WTC11 (cell line): ENCODE measurements at regions not wholly inside any gene's neighbourhood (a gene's known extent, or its start where the extent isn't known, plus 50 kb on each side); places are given as distances from the start of the nearest gene placed in this dataset.

ENCODE experiments used
- ATAC-seq: fragments of 200-7000 bp; cut with Tn5 transposase; 2 replicates; pipeline ENCODE4 v1.10.0; 2021; ENCODE audit warnings: mild to moderate bottlenecking, moderate library complexity
- CTCF ChIA-PET: fragments of 300-600 bp; sonication (Branson Sonifier 250); formaldehyde crosslinking; loops from one replicate; lab custom pipeline; 2021; ENCODE audit warnings: antibody characterized with exemption; lab: Charles Lee
- POLR2A ChIA-PET: fragments of 350-600 bp; sonication (Branson Sonifier 250); formaldehyde crosslinking; loops from one replicate; lab custom pipeline; 2021; ENCODE audit warnings: antibody characterized with exemption; lab: Charles Lee
- DNase-seq: peaks from one replicate; pipeline ENCODE4 v3.0.0; 2021; ENCODE audit warnings: low spot score
- H3K27ac Mint-ChIP-seq: 2 replicates; pipeline ENCODE4 v1.8.0; 2021; ENCODE audit warnings: mixed read lengths
- H3K27me3 Mint-ChIP-seq: 2 replicates; pipeline ENCODE4 v1.8.0; 2021; ENCODE audit warnings: low read depth, mild to moderate bottlenecking, moderate library complexity, mixed read lengths
- H3K36me3 Mint-ChIP-seq: 2 replicates; pipeline ENCODE4 v1.8.0; 2021; ENCODE audit warnings: mixed read lengths
- H3K4me1 Mint-ChIP-seq: 2 replicates; pipeline ENCODE4 v1.8.0; 2022; ENCODE audit warnings: mixed read lengths
- H3K4me3 Mint-ChIP-seq: 2 replicates; pipeline ENCODE4 v1.8.0; 2021; ENCODE audit warnings: mild to moderate bottlenecking, moderate library complexity, mixed read lengths
- H3K9me3 Mint-ChIP-seq: 2 replicates; pipeline ENCODE4 v1.8.0; 2021; ENCODE audit warnings: mixed read lengths
- CREM ChIP-seq: sonication (generic); formaldehyde crosslinking; IDR thresholded peaks from 2 replicates; pipeline ENCODE4 v1.8.1; 2022; ENCODE audit warnings: mild to moderate bottlenecking, missing genetic modification reagents, moderate library complexity
- ESRRA ChIP-seq: sonication (generic); formaldehyde crosslinking; IDR thresholded peaks from 2 replicates; pipeline ENCODE4 v1.8.1; 2022; ENCODE audit warnings: mild to moderate bottlenecking, missing genetic modification reagents, borderline replicate concordance
- NR1H2 ChIP-seq: sonication (generic); formaldehyde crosslinking; IDR thresholded peaks from 2 replicates; pipeline ENCODE4 v1.9.0; 2021; ENCODE audit warnings: mild to moderate bottlenecking, moderate library complexity, missing genetic modification reagents
- SMAD4 ChIP-seq: sonication (generic); formaldehyde crosslinking; IDR thresholded peaks from 2 replicates; pipeline ENCODE4 v1.8.0; 2022; ENCODE audit warnings: mild to moderate bottlenecking, missing genetic modification reagents
- USF1 ChIP-seq: sonication (generic); formaldehyde crosslinking; IDR thresholded peaks from 2 replicates; pipeline ENCODE4 v1.8.0; 2022; ENCODE audit warnings: mild to moderate bottlenecking, missing genetic modification reagents
- ZNF232 ChIP-seq: sonication (generic); formaldehyde crosslinking; IDR thresholded peaks from 2 replicates; pipeline ENCODE4 v1.8.0; 2022; ENCODE audit warnings: mild to moderate bottlenecking, missing genetic modification reagents
- ZNF317 ChIP-seq: sonication (generic); formaldehyde crosslinking; IDR thresholded peaks from 2 replicates; pipeline ENCODE4 v1.8.1; 2023; ENCODE audit warnings: low read depth, mild to moderate bottlenecking, moderate library complexity, missing genetic modification reagents, borderline replicate concordance
- ZNF425 ChIP-seq: fragments of 250-450 bp; sonication (Bioruptor Pico); conservative IDR thresholded peaks from 2 replicates; pipeline ENCODE4 v1.9.0; 2021; ENCODE audit warnings: mild to moderate bottlenecking
- ZSCAN18 ChIP-seq: fragments of 250-450 bp; sonication (Bioruptor Pico); IDR thresholded peaks from 2 replicates; pipeline ENCODE4 v2.1.2; 2022; ENCODE audit warnings: mild to moderate bottlenecking, moderate library complexity
- TF ChIP-seq, protein P1 (sequence below): sonication (generic); formaldehyde crosslinking; IDR thresholded peaks from 2 replicates; pipeline ENCODE4 v1.8.1; 2023; ENCODE audit warnings: mild to moderate bottlenecking, moderate library complexity, missing genetic modification reagents
- TF ChIP-seq, protein P2 (sequence below): fragments of 200-600 bp; IDR thresholded peaks from 2 replicates; pipeline ENCODE4 v1.8.0; 2022; ENCODE audit warnings: antibody characterized with exemption
- TF ChIP-seq, protein P3 (sequence below): sonication (generic); formaldehyde crosslinking; conservative IDR thresholded peaks from 2 replicates; pipeline ENCODE4 v1.8.1; 2023; ENCODE audit warnings: mild to moderate bottlenecking, low read depth, missing genetic modification reagents, moderate library complexity

GRCh38 chr20:59515906-59516209 is 88.5 kb upstream of the PHACTR3 start (continued):
- no peak for TF ChIP-seq ZSCAN18 (CRISPR knock-in tag)
- TF ChIP-seq ZNF317: no peak
- no peak for TF ChIP-seq ZNF425 (CRISPR knock-in tag)
- TF ChIP-seq, protein P1, sequence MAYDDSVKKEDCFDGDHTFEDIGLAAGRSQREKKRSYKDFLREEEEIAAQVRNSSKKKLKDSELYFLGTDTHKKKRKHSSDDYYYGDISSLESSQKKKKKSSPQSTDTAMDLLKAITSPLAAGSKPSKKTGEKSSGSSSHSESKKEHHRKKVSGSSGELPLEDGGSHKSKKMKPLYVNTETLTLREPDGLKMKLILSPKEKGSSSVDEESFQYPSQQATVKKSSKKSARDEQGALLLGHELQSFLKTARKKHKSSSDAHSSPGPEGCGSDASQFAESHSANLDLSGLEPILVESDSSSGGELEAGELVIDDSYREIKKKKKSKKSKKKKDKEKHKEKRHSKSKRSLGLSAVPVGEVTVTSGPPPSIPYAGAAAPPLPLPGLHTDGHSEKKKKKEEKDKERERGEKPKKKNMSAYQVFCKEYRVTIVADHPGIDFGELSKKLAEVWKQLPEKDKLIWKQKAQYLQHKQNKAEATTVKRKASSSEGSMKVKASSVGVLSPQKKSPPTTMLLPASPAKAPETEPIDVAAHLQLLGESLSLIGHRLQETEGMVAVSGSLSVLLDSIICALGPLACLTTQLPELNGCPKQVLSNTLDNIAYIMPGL (CRISPR knock-in tag): no peak
- no peak for TF ChIP-seq ESRRA (CRISPR knock-in tag)
- TF ChIP-seq SMAD4: no peak
- no peak for TF ChIP-seq ZNF232

DNA sequence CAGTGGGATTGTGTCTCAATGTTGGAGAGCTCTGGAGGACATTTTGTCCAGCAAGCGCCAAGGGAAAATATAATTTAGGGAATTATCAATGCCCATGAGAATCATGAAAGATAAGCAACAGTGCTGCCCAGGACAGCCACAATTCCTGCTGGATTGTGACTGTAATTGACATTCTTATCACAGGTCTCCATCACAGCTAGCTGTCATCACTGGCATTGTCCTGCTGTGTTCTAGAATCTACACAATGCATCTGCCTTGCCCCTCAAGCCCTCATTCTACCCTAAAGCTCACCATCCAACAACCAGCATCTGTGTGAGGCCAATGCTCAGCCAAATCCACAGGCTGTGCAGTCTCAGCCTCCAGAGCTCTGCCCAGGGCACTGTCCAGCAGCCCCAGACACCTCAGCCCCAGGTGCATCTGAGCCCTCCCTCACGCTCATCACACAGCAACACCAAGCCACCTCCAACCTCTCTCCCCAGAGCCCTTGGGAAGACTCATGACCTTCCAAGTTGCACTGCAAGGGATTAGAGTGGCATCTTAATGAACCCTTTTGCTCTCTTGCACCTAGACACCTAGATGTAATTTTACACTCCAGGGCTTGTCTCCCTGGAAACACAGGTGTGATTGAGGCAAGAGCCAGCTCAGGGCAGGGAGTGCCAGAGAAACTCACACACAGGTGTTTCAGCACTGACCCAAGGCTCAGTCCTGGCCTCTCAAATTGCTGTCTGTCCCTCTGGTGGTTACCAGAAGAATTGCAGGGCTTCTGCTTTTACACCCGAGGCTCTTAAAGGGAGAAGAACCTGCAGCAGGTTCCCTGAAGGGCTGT is 85.2 kb upstream of the PHACTR3 start:
- DNase-seq (peak; percentile 54), ATAC-seq (peak; percentile 75)
- Mint-ChIP-seq H3K9me3 (no peaks in the 10 kb centered on the region), H3K27ac (no peak overlapping the region), H3K4me3 (no peak overlapping the region), H3K36me3 (no peaks in the 10 kb centered on the region), H3K4me1 (peaks cover 11% of the 10 kb centered on the region), H3K27me3 (peaks cover 35% of the 10 kb centered on the region)
- TF ChIP-seq, protein P2, sequence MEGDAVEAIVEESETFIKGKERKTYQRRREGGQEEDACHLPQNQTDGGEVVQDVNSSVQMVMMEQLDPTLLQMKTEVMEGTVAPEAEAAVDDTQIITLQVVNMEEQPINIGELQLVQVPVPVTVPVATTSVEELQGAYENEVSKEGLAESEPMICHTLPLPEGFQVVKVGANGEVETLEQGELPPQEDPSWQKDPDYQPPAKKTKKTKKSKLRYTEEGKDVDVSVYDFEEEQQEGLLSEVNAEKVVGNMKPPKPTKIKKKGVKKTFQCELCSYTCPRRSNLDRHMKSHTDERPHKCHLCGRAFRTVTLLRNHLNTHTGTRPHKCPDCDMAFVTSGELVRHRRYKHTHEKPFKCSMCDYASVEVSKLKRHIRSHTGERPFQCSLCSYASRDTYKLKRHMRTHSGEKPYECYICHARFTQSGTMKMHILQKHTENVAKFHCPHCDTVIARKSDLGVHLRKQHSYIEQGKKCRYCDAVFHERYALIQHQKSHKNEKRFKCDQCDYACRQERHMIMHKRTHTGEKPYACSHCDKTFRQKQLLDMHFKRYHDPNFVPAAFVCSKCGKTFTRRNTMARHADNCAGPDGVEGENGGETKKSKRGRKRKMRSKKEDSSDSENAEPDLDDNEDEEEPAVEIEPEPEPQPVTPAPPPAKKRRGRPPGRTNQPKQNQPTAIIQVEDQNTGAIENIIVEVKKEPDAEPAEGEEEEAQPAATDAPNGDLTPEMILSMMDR: peak; percentile 87
- no peak for TF ChIP-seq SMAD4
- TF ChIP-seq, protein P3, sequence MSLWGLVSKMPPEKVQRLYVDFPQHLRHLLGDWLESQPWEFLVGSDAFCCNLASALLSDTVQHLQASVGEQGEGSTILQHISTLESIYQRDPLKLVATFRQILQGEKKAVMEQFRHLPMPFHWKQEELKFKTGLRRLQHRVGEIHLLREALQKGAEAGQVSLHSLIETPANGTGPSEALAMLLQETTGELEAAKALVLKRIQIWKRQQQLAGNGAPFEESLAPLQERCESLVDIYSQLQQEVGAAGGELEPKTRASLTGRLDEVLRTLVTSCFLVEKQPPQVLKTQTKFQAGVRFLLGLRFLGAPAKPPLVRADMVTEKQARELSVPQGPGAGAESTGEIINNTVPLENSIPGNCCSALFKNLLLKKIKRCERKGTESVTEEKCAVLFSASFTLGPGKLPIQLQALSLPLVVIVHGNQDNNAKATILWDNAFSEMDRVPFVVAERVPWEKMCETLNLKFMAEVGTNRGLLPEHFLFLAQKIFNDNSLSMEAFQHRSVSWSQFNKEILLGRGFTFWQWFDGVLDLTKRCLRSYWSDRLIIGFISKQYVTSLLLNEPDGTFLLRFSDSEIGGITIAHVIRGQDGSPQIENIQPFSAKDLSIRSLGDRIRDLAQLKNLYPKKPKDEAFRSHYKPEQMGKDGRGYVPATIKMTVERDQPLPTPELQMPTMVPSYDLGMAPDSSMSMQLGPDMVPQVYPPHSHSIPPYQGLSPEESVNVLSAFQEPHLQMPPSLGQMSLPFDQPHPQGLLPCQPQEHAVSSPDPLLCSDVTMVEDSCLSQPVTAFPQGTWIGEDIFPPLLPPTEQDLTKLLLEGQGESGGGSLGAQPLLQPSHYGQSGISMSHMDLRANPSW: no peak
- TF ChIP-seq CREM (CRISPR knock-in tag): no peak
- no peak for TF ChIP-seq USF1 (CRISPR knock-in tag)
- TF ChIP-seq NR1H2 (CRISPR knock-in tag): no peak
- CTCF ChIA-PET: interaction anchor here (0.5 to 2.9 kb wide), 15 partner anchors 9 to 642 kb away, joined by 3 to 9 read pairs (median 4); no protein-coding TSS in a partner anchor
- POLR2A ChIA-PET: no interaction called here
